ENCODE measurements at regions not wholly inside any gene's neighbourhood (a gene's known extent, or its start where the extent isn't known, plus 50 kb on each side); places are given as distances from the start of the nearest gene placed in this dataset.

GRCh38 chr11:133657054-133657453, 124.8 kb upstream of the OPCML start:
- ChIA-PET POLR2A (ENCODE audit: unreplicated experiment) (no interaction called here), CTCF (no interaction called here)
- no peak overlapping the region for H3K18ac ChIP-seq (ENCODE audit: low read depth, low read length)
- dilution Hi-C loops (cut with HindIII; ENCODE audit: low sequenced_read_pairs, unreplicated experiment) (no loop called here), intact Hi-C loops (cut with micrococcal nuclease) (no loop called here), in situ Hi-C loops (cut with MboI; ENCODE audit: low sequenced_read_pairs) (no loop called here)
- no peak overlapping the region for H2AFZ ChIP-seq (replicated peaks; ENCODE audit: low read length, poor library complexity)
- no peaks in the 10 kb centered on the region for H3K27me3 ChIP-seq (ENCODE audit: control insufficient read depth, insufficient read depth, low read length)
- DNase-seq (no peak), ATAC-seq (ENCODE audit: low read depth) (no peak)
- no peak overlapping the region for H2BK15ac ChIP-seq (ENCODE audit: low read depth, low read length)
- peaks cover 39% of the 10 kb centered on the region for H3K9me3 ChIP-seq (ENCODE audit: control insufficient read depth, insufficient read depth, low read length)
- H3K79me1 ChIP-seq (ENCODE audit: low read depth in 1 of 2, low read length in 2 of 2) = no peaks in the 10 kb centered on the region
- H2AK9ac ChIP-seq (replicated peaks; ENCODE audit: low read depth, low read length, poor library complexity) = no peak overlapping the region
- H3K4ac ChIP-seq (ENCODE audit: low read depth, low read length) = no peak overlapping the region
- H3K56ac ChIP-seq (ENCODE audit: extremely low read depth, insufficient read depth, low read length) = no peak overlapping the region
- H3K14ac ChIP-seq (replicated peaks; ENCODE audit: low read depth, low read length) = no peak overlapping the region
- H3K36me3 ChIP-seq (ENCODE audit: control insufficient read depth, insufficient read depth, low read length) = no peaks in the 10 kb centered on the region
- H4K20me1 ChIP-seq (ENCODE audit: insufficient read depth, low read length) = no peaks in the 10 kb centered on the region
- no peak overlapping the region for H3K4me3 ChIP-seq (ENCODE audit: insufficient read depth, low read depth, low read length)
- BruUV-seq (replicated peaks) = no TSS peak
- H3K27ac ChIP-seq (ENCODE audit: insufficient read depth, low read length) = no peak overlapping the region
- H3K4me1 ChIP-seq (ENCODE audit: control insufficient read depth, insufficient read depth, low read length) = no peaks in the 10 kb centered on the region
- H3K9ac ChIP-seq (ENCODE audit: low read depth, low read length) = no peak overlapping the region
- H4K5ac ChIP-seq (ENCODE audit: low read depth, low read length) = no peak overlapping the region
- H4K91ac ChIP-seq (ENCODE audit: insufficient read depth, low read depth, low read length) = no peak overlapping the region
- H3K4me2 ChIP-seq (ENCODE audit: low read depth, low read length) = no peak overlapping the region
- H2BK20ac ChIP-seq (ENCODE audit: low read depth, low read length) = no peak overlapping the region
- H2BK5ac ChIP-seq (ENCODE audit: low read depth, low read length, poor library complexity, severe bottlenecking) = no peak overlapping the region
- no peak overlapping the region for H2AK5ac ChIP-seq (ENCODE audit: low read depth, low read length)
- H3K23ac ChIP-seq (ENCODE audit: low read depth, low read length) = no peak overlapping the region
- H2BK120ac ChIP-seq (ENCODE audit: low read depth, low read length) = no peak overlapping the region
- WGBS, 2 experiments (ENCODE audit: extremely low coverage in 2 of 2, insufficient read length in 1 of 2) = no CpG with 5 or more reads among the region's 3 CpGs
- TF ChIP-seq SMC3 (IDR thresholded peaks at IDR 0.05; ENCODE audit: low read depth, low read length) (no peak), CHD1 (IDR thresholded peaks at IDR 0.05; ENCODE audit: low read depth, low read length) (no peak), RAD21 (IDR thresholded peaks at IDR 0.05; ENCODE audit: low read length) (no peak), CEBPB (IDR thresholded peaks at IDR 0.05; ENCODE audit: low read depth, low read length) (no peak), ELK1 (IDR thresholded peaks at IDR 0.05; ENCODE audit: borderline replicate concordance, low read depth, low read length) (no peak), BHLHE40 (IDR thresholded peaks at IDR 0.05; ENCODE audit: low read depth, low read length) (no peak), MAFK (IDR thresholded peaks at IDR 0.05; ENCODE audit: low read depth, low read length) (no peak), MXI1 (IDR thresholded peaks at IDR 0.05; ENCODE audit: borderline replicate concordance, low read depth, low read length) (no peak), USF2 (IDR thresholded peaks at IDR 0.05; ENCODE audit: low read depth, low read length) (no peak), RCOR1 (IDR thresholded peaks at IDR 0.05; ENCODE audit: insufficient replicate concordance, low read length) (no peak), NFE2L2 (IDR thresholded peaks at IDR 0.05; ENCODE audit: low read depth, low read length) (no peak), POLR2A (IDR thresholded peaks at IDR 0.05; ENCODE audit: low read depth, low read length) (no peak), RFX5 (IDR thresholded peaks at IDR 0.05; ENCODE audit: low read depth, low read length) (no peak), FOS (IDR thresholded peaks at IDR 0.05; ENCODE audit: low read depth, low read length) (no peak), MAZ (IDR thresholded peaks at IDR 0.05; ENCODE audit: borderline replicate concordance, low read depth, low read length) (no peak)
- TF ChIP-seq, protein P1, sequence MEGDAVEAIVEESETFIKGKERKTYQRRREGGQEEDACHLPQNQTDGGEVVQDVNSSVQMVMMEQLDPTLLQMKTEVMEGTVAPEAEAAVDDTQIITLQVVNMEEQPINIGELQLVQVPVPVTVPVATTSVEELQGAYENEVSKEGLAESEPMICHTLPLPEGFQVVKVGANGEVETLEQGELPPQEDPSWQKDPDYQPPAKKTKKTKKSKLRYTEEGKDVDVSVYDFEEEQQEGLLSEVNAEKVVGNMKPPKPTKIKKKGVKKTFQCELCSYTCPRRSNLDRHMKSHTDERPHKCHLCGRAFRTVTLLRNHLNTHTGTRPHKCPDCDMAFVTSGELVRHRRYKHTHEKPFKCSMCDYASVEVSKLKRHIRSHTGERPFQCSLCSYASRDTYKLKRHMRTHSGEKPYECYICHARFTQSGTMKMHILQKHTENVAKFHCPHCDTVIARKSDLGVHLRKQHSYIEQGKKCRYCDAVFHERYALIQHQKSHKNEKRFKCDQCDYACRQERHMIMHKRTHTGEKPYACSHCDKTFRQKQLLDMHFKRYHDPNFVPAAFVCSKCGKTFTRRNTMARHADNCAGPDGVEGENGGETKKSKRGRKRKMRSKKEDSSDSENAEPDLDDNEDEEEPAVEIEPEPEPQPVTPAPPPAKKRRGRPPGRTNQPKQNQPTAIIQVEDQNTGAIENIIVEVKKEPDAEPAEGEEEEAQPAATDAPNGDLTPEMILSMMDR (conservative IDR thresholded peaks at IDR 0.05; ENCODE audit: low read depth, low read length) = no peak
- H3K9me1 ChIP-seq (ENCODE audit: insufficient read depth, low read length) = no peaks in the 10 kb centered on the region
- H4K8ac ChIP-seq (ENCODE audit: low read depth in 2 of 2, low read length in 2 of 2) = no peak overlapping the region
